ENCODE measurements at regions not wholly inside any gene's neighbourhood (a gene's known extent, or its start where the extent isn't known, plus 50 kb on each side); places are given as distances from the start of the nearest gene placed in this dataset.

DNA sequence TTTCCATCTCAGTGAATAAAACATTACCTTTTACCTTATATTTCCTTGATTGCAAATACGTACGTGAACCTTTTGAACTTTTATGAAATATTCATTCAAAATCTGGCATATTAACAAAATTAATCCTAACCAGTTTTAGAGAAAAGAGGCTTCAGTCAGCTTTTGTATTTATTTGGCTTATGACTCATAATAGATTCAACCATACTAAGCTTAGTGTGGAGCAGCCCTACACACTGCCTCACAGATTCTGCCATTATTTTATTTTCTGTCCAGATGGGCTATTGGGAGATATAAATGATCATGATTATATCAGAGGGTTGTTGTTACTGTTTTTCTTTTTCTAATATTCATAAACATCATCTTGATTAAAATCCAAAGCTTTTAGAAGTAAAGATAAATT, 325.5 kb downstream of the GPR37 start:
- TF ChIP-seq, protein P1, sequence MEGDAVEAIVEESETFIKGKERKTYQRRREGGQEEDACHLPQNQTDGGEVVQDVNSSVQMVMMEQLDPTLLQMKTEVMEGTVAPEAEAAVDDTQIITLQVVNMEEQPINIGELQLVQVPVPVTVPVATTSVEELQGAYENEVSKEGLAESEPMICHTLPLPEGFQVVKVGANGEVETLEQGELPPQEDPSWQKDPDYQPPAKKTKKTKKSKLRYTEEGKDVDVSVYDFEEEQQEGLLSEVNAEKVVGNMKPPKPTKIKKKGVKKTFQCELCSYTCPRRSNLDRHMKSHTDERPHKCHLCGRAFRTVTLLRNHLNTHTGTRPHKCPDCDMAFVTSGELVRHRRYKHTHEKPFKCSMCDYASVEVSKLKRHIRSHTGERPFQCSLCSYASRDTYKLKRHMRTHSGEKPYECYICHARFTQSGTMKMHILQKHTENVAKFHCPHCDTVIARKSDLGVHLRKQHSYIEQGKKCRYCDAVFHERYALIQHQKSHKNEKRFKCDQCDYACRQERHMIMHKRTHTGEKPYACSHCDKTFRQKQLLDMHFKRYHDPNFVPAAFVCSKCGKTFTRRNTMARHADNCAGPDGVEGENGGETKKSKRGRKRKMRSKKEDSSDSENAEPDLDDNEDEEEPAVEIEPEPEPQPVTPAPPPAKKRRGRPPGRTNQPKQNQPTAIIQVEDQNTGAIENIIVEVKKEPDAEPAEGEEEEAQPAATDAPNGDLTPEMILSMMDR (IDR thresholded peaks at IDR 0.05; ENCODE audit: borderline replicate concordance, control extremely low read depth, extremely low read depth, insufficient read depth, missing control alignments): no peak
- in situ Hi-C loops (cut with MboI; ENCODE audit: low sequenced_read_pairs, unreplicated experiment): no loop called here
- DNase-seq (ENCODE audit: low spot score): no peak

DNA sequence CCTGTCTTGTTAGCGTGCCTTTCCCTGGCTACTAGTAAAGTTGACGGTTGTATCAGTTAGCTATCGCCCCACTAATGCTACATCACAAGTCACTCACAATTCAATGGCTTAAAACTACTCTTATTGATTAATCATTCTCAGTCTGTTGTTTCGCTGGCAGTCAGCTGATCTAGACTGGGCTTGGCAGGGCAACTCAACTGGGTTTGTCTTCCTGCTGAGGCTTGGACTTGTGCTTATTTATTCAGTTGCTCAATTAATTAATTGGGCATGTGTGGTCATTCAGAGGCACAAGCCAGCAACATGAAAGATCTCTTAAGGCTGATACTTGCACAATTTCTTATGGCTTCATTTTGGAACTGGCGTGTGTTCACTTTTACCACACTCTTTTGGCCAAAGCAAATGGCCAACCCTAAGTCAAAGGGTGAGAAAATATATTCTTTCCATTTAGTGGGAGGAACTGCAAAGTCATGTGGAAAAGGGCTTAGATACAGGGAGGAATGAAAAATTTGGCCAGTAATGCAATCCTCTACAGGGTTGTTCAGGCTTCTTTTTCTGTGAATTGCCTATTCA, 333.5 kb downstream of the GPR37 start:
- TF ChIP-seq, protein P1 (IDR thresholded peaks at IDR 0.05; ENCODE audit: borderline replicate concordance, control extremely low read depth, extremely low read depth, insufficient read depth, missing control alignments): no peak
- in situ Hi-C loops (cut with MboI; ENCODE audit: low sequenced_read_pairs, unreplicated experiment): no loop called here
- no peak for DNase-seq (ENCODE audit: low spot score)

DNA sequence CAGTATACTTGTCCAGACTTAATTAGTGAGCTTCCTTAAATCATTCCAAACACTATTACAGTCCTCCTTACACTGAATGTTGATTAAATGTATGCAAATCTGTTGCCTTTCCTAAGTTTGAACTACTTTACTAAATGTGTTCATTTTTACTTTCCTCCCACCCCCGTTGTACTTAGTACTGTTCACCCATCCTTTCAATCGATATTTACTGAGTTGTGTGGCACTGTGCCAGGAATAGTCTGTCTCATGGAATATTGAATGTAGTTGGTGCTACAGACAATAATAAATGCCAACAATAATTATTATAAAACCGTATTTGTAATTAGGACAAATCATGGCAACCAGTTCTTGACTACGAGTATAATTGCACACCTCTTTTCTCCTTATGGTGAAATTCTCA, 335.7 kb downstream of the GPR37 start:
- TF ChIP-seq, protein P1 (IDR thresholded peaks at IDR 0.05; ENCODE audit: borderline replicate concordance, control extremely low read depth, extremely low read depth, insufficient read depth, missing control alignments): no peak
- in situ Hi-C loops (cut with MboI; ENCODE audit: low sequenced_read_pairs, unreplicated experiment): no loop called here
- DNase-seq (ENCODE audit: low spot score): no peak

DNA sequence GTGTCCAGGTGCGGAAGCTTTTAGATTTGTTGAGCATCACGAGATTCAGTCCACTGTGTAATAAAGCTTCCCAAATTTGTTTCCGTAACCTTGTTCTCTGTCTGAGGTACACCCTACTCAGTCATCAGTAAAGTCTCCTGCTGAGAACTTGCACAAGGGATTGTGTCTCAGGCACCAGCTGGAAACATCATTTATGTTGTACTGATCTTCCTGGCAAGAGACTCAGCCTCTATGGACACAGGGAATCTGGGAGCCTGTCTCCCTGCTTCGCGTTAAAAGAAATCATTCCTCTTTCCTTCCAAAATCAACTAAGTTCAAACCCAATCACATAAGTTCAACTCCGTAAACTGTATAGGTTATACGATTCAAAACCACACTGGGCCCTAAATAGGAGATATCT, 336.8 kb downstream of the GPR37 start:
- in situ Hi-C loops (cut with MboI; ENCODE audit: low sequenced_read_pairs, unreplicated experiment): no loop called here
- TF ChIP-seq, protein P1 (IDR thresholded peaks at IDR 0.05; ENCODE audit: borderline replicate concordance, control extremely low read depth, extremely low read depth, insufficient read depth, missing control alignments): no peak
- no peak for DNase-seq (ENCODE audit: low spot score)

DNA sequence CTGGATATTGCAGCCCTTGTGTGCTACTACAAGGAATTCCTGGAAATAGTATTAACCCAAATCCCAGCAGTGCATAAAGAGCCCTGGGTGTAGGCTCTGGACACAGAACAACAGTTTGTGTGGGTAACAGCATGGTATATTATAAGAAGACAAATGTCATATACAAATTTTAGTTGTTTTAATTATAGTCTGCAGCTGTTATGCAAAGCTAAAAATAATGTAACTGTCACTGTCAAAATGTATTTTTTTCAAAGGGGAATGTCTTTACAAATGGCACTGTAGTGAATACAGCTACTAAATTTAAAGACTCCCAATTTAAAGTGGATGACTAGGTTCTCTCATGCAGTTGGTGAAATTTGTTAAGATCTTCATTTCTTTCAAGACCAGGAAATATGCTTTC, 339.0 kb downstream of the GPR37 start:
- no peak for DNase-seq (ENCODE audit: low spot score)
- TF ChIP-seq, protein P1 (IDR thresholded peaks at IDR 0.05; ENCODE audit: borderline replicate concordance, control extremely low read depth, extremely low read depth, insufficient read depth, missing control alignments): no peak
- in situ Hi-C loops (cut with MboI; ENCODE audit: low sequenced_read_pairs, unreplicated experiment): no loop called here

DNA sequence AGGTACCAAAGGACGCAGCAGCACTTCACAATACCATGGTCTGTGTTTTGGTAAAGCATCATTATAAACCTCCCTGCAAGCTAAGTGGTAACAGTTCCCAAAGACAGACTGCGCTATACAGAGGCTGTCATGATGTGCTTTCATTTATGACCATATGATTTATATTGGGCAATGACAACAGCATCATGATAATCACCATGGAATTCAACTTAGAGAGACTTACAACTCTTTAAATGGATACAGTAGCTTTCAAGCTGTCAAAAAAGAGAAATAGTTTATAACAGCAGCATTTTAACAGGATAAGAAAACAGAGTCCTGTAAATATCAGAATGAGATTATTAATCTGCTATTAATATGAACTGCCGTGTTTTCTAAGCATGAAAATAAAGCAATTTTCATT, 341.7 kb downstream of the GPR37 start:
- in situ Hi-C loops (cut with MboI; ENCODE audit: low sequenced_read_pairs, unreplicated experiment): no loop called here
- TF ChIP-seq, protein P1 (IDR thresholded peaks at IDR 0.05; ENCODE audit: borderline replicate concordance, control extremely low read depth, extremely low read depth, insufficient read depth, missing control alignments): no peak
- DNase-seq (ENCODE audit: low spot score): no peak

DNA sequence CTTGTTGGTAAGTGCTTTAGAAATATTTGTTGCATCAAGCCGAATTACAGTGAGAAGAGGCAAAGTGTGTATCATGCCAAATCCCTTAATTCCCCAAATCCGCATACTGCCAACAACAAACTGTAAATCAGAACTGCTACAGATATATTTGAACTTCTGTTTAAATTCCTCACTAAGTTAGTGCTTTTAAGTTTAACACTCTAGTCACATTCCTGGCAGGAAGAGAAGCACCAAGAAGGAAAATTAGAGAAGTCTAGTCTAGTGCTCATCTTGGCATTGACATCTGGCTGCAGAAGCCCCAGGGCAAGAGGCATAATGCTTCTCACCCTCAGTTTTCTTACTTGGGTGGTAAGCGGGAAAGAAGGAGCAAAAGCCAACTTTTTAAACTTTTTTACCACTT, 343.5 kb downstream of the GPR37 start:
- no peak for DNase-seq (ENCODE audit: low spot score)
- in situ Hi-C loops (cut with MboI; ENCODE audit: low sequenced_read_pairs, unreplicated experiment): no loop called here
- TF ChIP-seq, protein P1 (IDR thresholded peaks at IDR 0.05; ENCODE audit: borderline replicate concordance, control extremely low read depth, extremely low read depth, insufficient read depth, missing control alignments): no peak

All from GM13976 (cell line).